H1 (cell line): ENCODE measurements at regions not wholly inside any gene's neighbourhood (a gene's known extent, or its start where the extent isn't known, plus 50 kb on each side); places are given as distances from the start of the nearest gene placed in this dataset.

ENCODE experiments used
- CTCF ChIA-PET: fragments of 300-600 bp; sonication (Branson Sonifier 250); formaldehyde crosslinking; loops from one replicate; lab custom pipeline; 2021; ENCODE audit not compliant: partially characterized antibody; lab: Charles Lee
- POLR2A ChIA-PET: fragments of 300-600 bp; sonication (Branson Sonifier 250); formaldehyde crosslinking; loops from one replicate; lab custom pipeline; 2021; ENCODE audit warnings: inconsistent platforms; ENCODE audit not compliant: partially characterized antibody; lab: Charles Lee
- DNase-seq, 2 experiments: peaks; one replicate each; pipeline versions ENCODE4 v3.0.0 to v3.0.0-alpha.2; 2010 to 2022; ENCODE audit warnings: low spot score in 2 of 2, low read depth in 1 of 2, mixed read lengths in 1 of 2
- FAIRE-seq: peaks from 2 replicates; lab custom pipeline; 2011; peaks lifted over from hg19 to GRCh38; lab: Jason Lieb, UNC
- H2AFZ ChIP-seq: 2 replicates; pipeline ENCODE4 v1.8.1; 2012; ENCODE audit warnings: low read length, inconsistent platforms
- H2AK5ac ChIP-seq: 2 replicates; pipeline ENCODE4 v1.6.1; 2013; ENCODE audit warnings: low read depth, low read length
- H2BK120ac ChIP-seq: replicated peaks from 2 replicates; pipeline ENCODE3; 2013; ENCODE audit warnings: low read depth, low read length, inconsistent platforms
- H2BK12ac ChIP-seq: 2 replicates; pipeline ENCODE4 v1.6.1; 2013; ENCODE audit warnings: low read depth, low read length
- H2BK15ac ChIP-seq: 2 replicates; pipeline ENCODE4 v1.6.1; 2013; ENCODE audit warnings: low read length
- H2BK20ac ChIP-seq: 2 replicates; pipeline ENCODE4 v1.6.1; 2013; ENCODE audit warnings: low read length
- H2BK5ac ChIP-seq: 2 replicates; pipeline ENCODE4 v1.6.1; 2013; ENCODE audit warnings: low read depth, low read length
- H3K14ac ChIP-seq: 2 replicates; pipeline ENCODE4 v1.6.1; 2013; ENCODE audit warnings: inconsistent platforms; ENCODE audit not compliant: insufficient read length
- H3K18ac ChIP-seq: 2 replicates; pipeline ENCODE4 v1.6.1; 2013; ENCODE audit warnings: low read length; ENCODE audit errors: extremely low read depth
- H3K23ac ChIP-seq: 2 replicates; pipeline ENCODE4 v1.6.1; 2013; ENCODE audit warnings: inconsistent platforms; ENCODE audit not compliant: insufficient read length
- H3K23me2 ChIP-seq: 2 replicates; pipeline ENCODE4 v1.6.1; 2013; ENCODE audit warnings: low read depth, low read length
- H3K27ac ChIP-seq: 2 replicates; pipeline ENCODE4 v1.6.1; 2011; ENCODE audit warnings: low read depth, low read length, inconsistent platforms
- H3K27me3 ChIP-seq, 4 experiments: replicated peaks in 1 of 4; 1 replicate in 1 of 4; 2 replicates in 3 of 4; pipeline versions ENCODE4 v1.6.1 to v1.8.1; 2011 to 2013; ENCODE audit warnings: low read length in 3 of 4, mild to moderate bottlenecking in 3 of 4, inconsistent platforms in 2 of 4, mixed read lengths in 2 of 4, moderate library complexity in 1 of 4; ENCODE audit not compliant: control insufficient read depth in 3 of 4, insufficient read depth in 3 of 4; ENCODE audit errors: extremely low read depth in 1 of 4
- H3K36me3 ChIP-seq, 4 experiments: 2 replicates each; pipeline versions ENCODE4 v1.6.1 to v1.8.1; 2011 to 2013; ENCODE audit warnings: mild to moderate bottlenecking in 4 of 4, low read length in 3 of 4, moderate library complexity in 2 of 4, control low read depth in 1 of 4, inconsistent platforms in 1 of 4; ENCODE audit not compliant: insufficient read depth in 4 of 4, control insufficient read depth in 2 of 4
- H3K4ac ChIP-seq: replicated peaks from 2 replicates; pipeline ENCODE3; 2013; ENCODE audit warnings: low read length, low read depth, mixed read lengths, inconsistent platforms; ENCODE audit not compliant: insufficient read length
- H3K4me1 ChIP-seq, 4 experiments: replicated peaks in 1 of 4; 1 replicate in 1 of 4; 2 replicates in 3 of 4; pipeline versions ENCODE4 v1.6.1 to v1.8.1; 2011 to 2013; ENCODE audit warnings: low read length in 3 of 4, inconsistent platforms in 2 of 4, mixed read lengths in 1 of 4; ENCODE audit not compliant: insufficient read depth in 4 of 4, control insufficient read depth in 3 of 4
- H3K4me2 ChIP-seq, 2 experiments: 2 replicates each; pipeline versions ENCODE4 v1.6.1 to v1.8.1; 2011 to 2013; ENCODE audit warnings: low read depth in 2 of 2, low read length in 2 of 2, control low read depth in 1 of 2, inconsistent platforms in 1 of 2, mild to moderate bottlenecking in 1 of 2; ENCODE audit not compliant: insufficient read depth in 1 of 2
- H3K4me3 ChIP-seq, 4 experiments: fragments of 200-600, 300-600 bp in 1 of 4; sonication (generic), shearing (Covaris generic), sonication (Bioruptor Twin) in 1 of 4; 2 replicates each; pipeline versions ENCODE4 v1.5.1 to v1.8.1; 2011 to 2016; ENCODE audit warnings: low read length in 4 of 4, low read depth in 3 of 4, control low read depth in 2 of 4, inconsistent platforms in 2 of 4, mild to moderate bottlenecking in 2 of 4, mixed read lengths in 1 of 4, moderate library complexity in 1 of 4; ENCODE audit not compliant: insufficient read depth in 2 of 4; ENCODE audit errors: extremely low read depth in 1 of 4
- H3K56ac ChIP-seq: replicated peaks from 2 replicates; pipeline ENCODE3; 2013; ENCODE audit warnings: low read depth, mild to moderate bottlenecking, mixed read lengths, low read length, inconsistent platforms; ENCODE audit not compliant: insufficient read length
- H3K79me1 ChIP-seq: 2 replicates; pipeline ENCODE4 v1.6.1; 2013; ENCODE audit warnings: low read depth, low read length, control low read depth
- H3K79me2 ChIP-seq, 2 experiments: 2 replicates each; pipeline versions ENCODE4 v1.6.1 to v1.8.1; 2012 to 2013; ENCODE audit warnings: low read length in 2 of 2, mild to moderate bottlenecking in 2 of 2, inconsistent platforms in 1 of 2; ENCODE audit not compliant: insufficient read depth in 2 of 2, control insufficient read depth in 1 of 2
- H3K9ac ChIP-seq, 4 experiments: replicated peaks in 1 of 4; 1 replicate in 1 of 4; 2 replicates in 3 of 4; pipeline versions ENCODE4 v1.6.1 to v1.8.1; 2011 to 2013; ENCODE audit warnings: low read depth in 3 of 4, low read length in 3 of 4, control low read depth in 2 of 4, mild to moderate bottlenecking in 2 of 4, moderate library complexity in 2 of 4, inconsistent platforms in 1 of 4; ENCODE audit errors: extremely low read depth in 1 of 4
- H3K9me3 ChIP-seq, 2 experiments: 2 replicates each; pipeline versions ENCODE4 v1.6.1 to v1.8.1; 2012 to 2013; ENCODE audit warnings: mild to moderate bottlenecking in 2 of 2, moderate library complexity in 2 of 2, control low read depth in 1 of 2, inconsistent platforms in 1 of 2, low read depth in 1 of 2, low read length in 1 of 2, mixed read lengths in 1 of 2; ENCODE audit not compliant: insufficient read depth in 2 of 2
- H4K20me1 ChIP-seq, 2 experiments: replicated peaks in 1 of 2; 2 replicates each; pipeline versions ENCODE3 to v1.8.1; 2011 to 2013; ENCODE audit warnings: inconsistent platforms in 2 of 2, low read length in 2 of 2, mild to moderate bottlenecking in 1 of 2; ENCODE audit not compliant: insufficient read depth in 2 of 2, control insufficient read depth in 1 of 2
- H4K5ac ChIP-seq: 2 replicates; pipeline ENCODE4 v1.6.1; 2013; ENCODE audit warnings: low read length, low read depth, mixed read lengths, inconsistent platforms; ENCODE audit not compliant: insufficient read length
- H4K8ac ChIP-seq: 2 replicates; pipeline ENCODE4 v1.8.0; 2013; ENCODE audit warnings: mild to moderate bottlenecking, moderate library complexity, low read length, inconsistent platforms; ENCODE audit not compliant: insufficient read depth; ENCODE audit errors: extremely low read depth
- H4K91ac ChIP-seq: replicated peaks from 2 replicates; pipeline ENCODE3; 2013; ENCODE audit warnings: low read length, mixed read lengths, inconsistent platforms; ENCODE audit not compliant: insufficient read length
- CTBP2 ChIP-seq: IDR thresholded peaks from 2 replicates; pipeline ENCODE4 v1.7.0; 2011; ENCODE audit warnings: borderline replicate concordance, mild to moderate bottlenecking, moderate library complexity, mixed read lengths, low read length; ENCODE audit not compliant: insufficient read depth, insufficient read length
- SP1 ChIP-seq: IDR thresholded peaks from 2 replicates; pipeline ENCODE4 v1.6.1; 2011; ENCODE audit warnings: low read depth, low read length
- TBP ChIP-seq: IDR thresholded peaks from 2 replicates; pipeline ENCODE4 v1.6.1; 2011; ENCODE audit warnings: low read depth, low read length, improper control_type of control experiment
- TCF12 ChIP-seq: IDR thresholded peaks from 2 replicates; pipeline ENCODE4 v1.6.1; 2011; ENCODE audit warnings: low read depth, mild to moderate bottlenecking, low read length
- WGBS, 2 experiments: shearing (Covaris generic) in 1 of 2; methylation state at CpG; one replicate each; pipeline versions ENCODE4 v1.1.6 to v1.1.7; 2013 to 2015; ENCODE audit warnings: low lambda C conversion rate in 2 of 2, mixed read lengths in 2 of 2, inconsistent platforms in 1 of 2, low coverage in 1 of 2, missing lambda C conversion rate in 1 of 2; ENCODE audit not compliant: insufficient replicate concordance in 2 of 2, insufficient coverage in 1 of 2, insufficient read length in 1 of 2; ENCODE audit errors: extremely low coverage in 1 of 2, missing lambda C conversion rate in 1 of 2; 5-methylcytosine and 5-hydroxymethylcytosine counted together

GRCh38 chr3:153681057-153681456 lies 440.1 kb upstream of the ARHGEF26 start:
- H3K4me3 ChIP-seq = no peak overlapping the region
- ChIA-PET CTCF (interaction anchor here (0.6 to 1.7 kb wide), 4 partner anchors 11 to 175 kb away, joined by 3 to 6 read pairs (median 4); no protein-coding TSS in a partner anchor), POLR2A (no interaction called here)
- no peak overlapping the region for H3K14ac ChIP-seq
- H3K18ac ChIP-seq = no peak overlapping the region
- no peak overlapping the region for H2BK20ac ChIP-seq
- H2BK120ac ChIP-seq = no peak overlapping the region
- H3K9me3 ChIP-seq = no peaks in the 10 kb centered on the region
- no peaks in the 10 kb centered on the region for H3K79me1 ChIP-seq
- WGBS, 2 experiments = 83% methylated on average over 1 of the region's 1 CpG; no CpG with 5 or more reads in 1 of the 2 experiments
- no peak for FAIRE-seq
- no peak overlapping the region for H3K23ac ChIP-seq
- no peaks in the 10 kb centered on the region for H4K20me1 ChIP-seq
- no peaks in the 10 kb centered on the region for H3K79me2 ChIP-seq
- H3K4me1 ChIP-seq = no peaks in the 10 kb centered on the region
- H3K27me3 ChIP-seq = no peaks in the 10 kb centered on the region
- no peak overlapping the region for H2AK5ac ChIP-seq
- H3K27ac ChIP-seq = no peak overlapping the region
- no peak overlapping the region for H3K56ac ChIP-seq
- H2AFZ ChIP-seq = no peak overlapping the region
- no peak overlapping the region for H2BK15ac ChIP-seq
- no peak overlapping the region for H4K5ac ChIP-seq
- H4K8ac ChIP-seq = no peak overlapping the region
- no peaks in the 10 kb centered on the region for H3K36me3 ChIP-seq
- no peak overlapping the region for H3K9ac ChIP-seq
- no peak overlapping the region for H4K91ac ChIP-seq
- no peak overlapping the region for H3K4me2 ChIP-seq
- H2BK12ac ChIP-seq = no peak overlapping the region
- H3K4ac ChIP-seq = no peak overlapping the region
- no peak overlapping the region for H2BK5ac ChIP-seq
- H3K23me2 ChIP-seq = no peaks in the 10 kb centered on the region
- no peak for DNase-seq
- TF ChIP-seq TCF12 (no peak), CTBP2 (no peak), SP1 (no peak), TBP (no peak)
